GM23338 (cell line): ENCODE measurements at regions not wholly inside any gene's neighbourhood (a gene's known extent, or its start where the extent isn't known, plus 50 kb on each side); places are given as distances from the start of the nearest gene placed in this dataset.
A peak's percentile ranks its signal among the peaks of the same experiment; 100 is the strongest.

Experiments
- ATAC-seq: fragments of 200-7000 bp; cut with Tn5 transposase; 3 replicates; pipeline ENCODE4 v1.9.1; 2020
- DNase-seq: peaks from one replicate; pipeline ENCODE4 v3.0.0-alpha.2; 2015; ENCODE audit warnings: low spot score
- H2AFZ ChIP-seq: fragments of 200-600 bp; sonication (generic); 2 replicates; pipeline ENCODE4 v1.8.0; 2016; ENCODE audit warnings: antibody characterized with exemption, mild to moderate bottlenecking, moderate library complexity
- H3F3A ChIP-seq: fragments of 200-600 bp; sonication (generic); replicated peaks from 2 replicates; pipeline ENCODE4 v1.8.0; 2017; ENCODE audit warnings: antibody characterized with exemption, mixed run types, low read depth
- H3K27ac ChIP-seq: fragments of 200-600 bp; sonication (generic); 2 replicates; pipeline ENCODE4 v1.6.1; 2016; ENCODE audit warnings: low read depth
- H3K27me3 ChIP-seq: fragments of 200-600 bp; sonication (generic); 2 replicates; pipeline ENCODE4 v1.8.0; 2016; ENCODE audit warnings: mild to moderate bottlenecking, mixed run types, moderate library complexity; ENCODE audit not compliant: insufficient read depth
- H3K36me3 ChIP-seq: fragments of 200-600 bp; sonication (generic); 2 replicates; pipeline ENCODE4 v1.8.0; 2016; ENCODE audit warnings: mild to moderate bottlenecking; ENCODE audit not compliant: insufficient read depth
- H3K4me1 ChIP-seq: fragments of 200-600 bp; sonication (generic); 2 replicates; pipeline ENCODE4 v1.8.0; 2016; ENCODE audit warnings: mild to moderate bottlenecking, moderate library complexity; ENCODE audit not compliant: insufficient read depth
- H3K4me2 ChIP-seq: fragments of 200-600 bp; sonication (generic); 2 replicates; pipeline ENCODE4 v1.7.1; 2017; ENCODE audit warnings: mixed run types
- H3K4me3 ChIP-seq: fragments of 200-600 bp; sonication (generic); 2 replicates; pipeline ENCODE4 v1.6.1; 2016; ENCODE audit warnings: mixed run types
- H3K79me2 ChIP-seq: fragments of 200-600 bp; sonication (generic); replicated peaks from 2 replicates; pipeline ENCODE4 v1.8.0; 2017; ENCODE audit warnings: mild to moderate bottlenecking; ENCODE audit not compliant: insufficient read depth
- H3K9me2 ChIP-seq: fragments of 200-600 bp; sonication (generic); 2 replicates; pipeline ENCODE4 v1.8.0; 2017; ENCODE audit not compliant: insufficient read depth
- H4K20me1 ChIP-seq: fragments of 200-600 bp; sonication (generic); replicated peaks from 2 replicates; pipeline ENCODE4 v1.8.0; 2017; ENCODE audit warnings: mild to moderate bottlenecking; ENCODE audit not compliant: insufficient read depth
- H3K27ac Mint-ChIP-seq: 2 replicates; pipeline ENCODE4 v1.8.0; 2020; ENCODE audit warnings: inconsistent platforms, mild to moderate bottlenecking, moderate library complexity, mixed read lengths
- H3K27me3 Mint-ChIP-seq: 3 replicates; pipeline ENCODE4 v1.8.0; 2022; ENCODE audit warnings: low read depth, mild to moderate bottlenecking, moderate library complexity, mixed read lengths, inconsistent platforms; ENCODE audit not compliant: insufficient read depth, poor library complexity
- H3K36me3 Mint-ChIP-seq: 3 replicates; pipeline ENCODE4 v1.8.0; 2021; ENCODE audit warnings: low read depth, mild to moderate bottlenecking, inconsistent platforms, moderate library complexity, mixed read lengths
- H3K4me1 Mint-ChIP-seq: 3 replicates; pipeline ENCODE4 v1.8.0; 2020; ENCODE audit warnings: mild to moderate bottlenecking, inconsistent platforms, mixed read lengths
- H3K4me3 Mint-ChIP-seq: 3 replicates; pipeline ENCODE4 v1.8.0; 2021; ENCODE audit warnings: moderate library complexity, mild to moderate bottlenecking, inconsistent platforms, mixed read lengths
- H3K9me3 Mint-ChIP-seq: 3 replicates; pipeline ENCODE4 v1.8.0; 2020; ENCODE audit warnings: moderate library complexity, mild to moderate bottlenecking, inconsistent platforms, mixed read lengths
- CREB1 ChIP-seq: fragments of 250-450 bp; sonication (Bioruptor Pico); IDR thresholded peaks from 2 replicates; pipeline ENCODE4 v1.5.0; 2020; ENCODE audit warnings: low read depth, mild to moderate bottlenecking, moderate library complexity
- EZH2 ChIP-seq: fragments of 200-600 bp; sonication (generic); IDR thresholded peaks from one replicate; pipeline ENCODE4 v1.8.0; 2017; ENCODE audit warnings: antibody characterized with exemption, mild to moderate bottlenecking, low read depth; ENCODE audit not compliant: unreplicated experiment
- JUNB ChIP-seq: IDR thresholded peaks from one replicate; pipeline ENCODE4 v1.6.1; 2016; ENCODE audit warnings: antibody characterized with exemption; ENCODE audit not compliant: unreplicated experiment
- NANOG ChIP-seq: IDR thresholded peaks from 2 replicates; pipeline ENCODE4 v1.6.1; 2016; ENCODE audit warnings: antibody characterized with exemption, borderline replicate concordance
- POLR2AphosphoS5 ChIP-seq: IDR thresholded peaks from 2 replicates; pipeline ENCODE4 v1.6.1; 2016; ENCODE audit warnings: antibody characterized with exemption, low read depth
- STAT1 ChIP-seq: IDR thresholded peaks from one replicate; pipeline ENCODE4 v1.6.1; 2016; ENCODE audit warnings: antibody characterized with exemption; ENCODE audit not compliant: unreplicated experiment
- ZNF114 ChIP-seq: fragments of 250-450 bp; sonication (Bioruptor Pico); IDR thresholded peaks from 2 replicates; pipeline ENCODE4 v1.5.0; 2020; ENCODE audit warnings: mild to moderate bottlenecking, moderate library complexity
- ZNF331 ChIP-seq: fragments of 250-450 bp; sonication (Bioruptor Pico); IDR thresholded peaks from 2 replicates; pipeline ENCODE4 v1.5.0; 2020; ENCODE audit warnings: low read depth, mild to moderate bottlenecking, moderate library complexity
- TF ChIP-seq, protein P1 (sequence below): fragments of 250-450 bp; sonication (Bioruptor Pico); IDR thresholded peaks from 2 replicates; pipeline ENCODE4 v1.5.0; 2020; ENCODE audit warnings: mild to moderate bottlenecking, moderate library complexity
- TF ChIP-seq, protein P2 (sequence below): IDR thresholded peaks from one replicate; pipeline ENCODE4 v1.6.1; 2018; ENCODE audit warnings: antibody characterized with exemption; ENCODE audit not compliant: unreplicated experiment

GRCh38 chr14:31932675-31933074, 144.4 kb upstream of the ARHGAP5 start:
- Histone ChIP-seq H3K4me3 (no peak overlapping the region), H3K9me2 (no peaks in the 10 kb centered on the region), H3K27ac (no peak overlapping the region), H3F3A (no peaks in the 10 kb centered on the region), H3K4me2 (no peak overlapping the region), H3K79me2 (no peaks in the 10 kb centered on the region), H2AFZ (0 out of 2 replicates have a peak overlapping the region, but pooled peaks have one; percentile 39), H3K36me3 (no peaks in the 10 kb centered on the region), H4K20me1 (no peaks in the 10 kb centered on the region), H3K4me1 (peaks cover 20% of the 10 kb centered on the region), H3K27me3 (no peaks in the 10 kb centered on the region)
- Mint-ChIP-seq H3K27me3 (no peaks in the 10 kb centered on the region), H3K4me3 (no peak overlapping the region), H3K36me3 (no peaks in the 10 kb centered on the region), H3K4me1 (peaks cover 38% of the 10 kb centered on the region), H3K27ac (no peak overlapping the region), H3K9me3 (no peaks in the 10 kb centered on the region)
- peak; percentile 59 for ATAC-seq
- DNase-seq, result peak; percentile 23
- TF ChIP-seq POLR2AphosphoS5 (no peak), JUNB (no peak), ZNF114 (CRISPR knock-in tag) (no peak), NANOG (no peak), CREB1 (no peak), EZH2 (no peak), ZNF331 (no peak), STAT1 (no peak)
- TF ChIP-seq, protein P1, sequence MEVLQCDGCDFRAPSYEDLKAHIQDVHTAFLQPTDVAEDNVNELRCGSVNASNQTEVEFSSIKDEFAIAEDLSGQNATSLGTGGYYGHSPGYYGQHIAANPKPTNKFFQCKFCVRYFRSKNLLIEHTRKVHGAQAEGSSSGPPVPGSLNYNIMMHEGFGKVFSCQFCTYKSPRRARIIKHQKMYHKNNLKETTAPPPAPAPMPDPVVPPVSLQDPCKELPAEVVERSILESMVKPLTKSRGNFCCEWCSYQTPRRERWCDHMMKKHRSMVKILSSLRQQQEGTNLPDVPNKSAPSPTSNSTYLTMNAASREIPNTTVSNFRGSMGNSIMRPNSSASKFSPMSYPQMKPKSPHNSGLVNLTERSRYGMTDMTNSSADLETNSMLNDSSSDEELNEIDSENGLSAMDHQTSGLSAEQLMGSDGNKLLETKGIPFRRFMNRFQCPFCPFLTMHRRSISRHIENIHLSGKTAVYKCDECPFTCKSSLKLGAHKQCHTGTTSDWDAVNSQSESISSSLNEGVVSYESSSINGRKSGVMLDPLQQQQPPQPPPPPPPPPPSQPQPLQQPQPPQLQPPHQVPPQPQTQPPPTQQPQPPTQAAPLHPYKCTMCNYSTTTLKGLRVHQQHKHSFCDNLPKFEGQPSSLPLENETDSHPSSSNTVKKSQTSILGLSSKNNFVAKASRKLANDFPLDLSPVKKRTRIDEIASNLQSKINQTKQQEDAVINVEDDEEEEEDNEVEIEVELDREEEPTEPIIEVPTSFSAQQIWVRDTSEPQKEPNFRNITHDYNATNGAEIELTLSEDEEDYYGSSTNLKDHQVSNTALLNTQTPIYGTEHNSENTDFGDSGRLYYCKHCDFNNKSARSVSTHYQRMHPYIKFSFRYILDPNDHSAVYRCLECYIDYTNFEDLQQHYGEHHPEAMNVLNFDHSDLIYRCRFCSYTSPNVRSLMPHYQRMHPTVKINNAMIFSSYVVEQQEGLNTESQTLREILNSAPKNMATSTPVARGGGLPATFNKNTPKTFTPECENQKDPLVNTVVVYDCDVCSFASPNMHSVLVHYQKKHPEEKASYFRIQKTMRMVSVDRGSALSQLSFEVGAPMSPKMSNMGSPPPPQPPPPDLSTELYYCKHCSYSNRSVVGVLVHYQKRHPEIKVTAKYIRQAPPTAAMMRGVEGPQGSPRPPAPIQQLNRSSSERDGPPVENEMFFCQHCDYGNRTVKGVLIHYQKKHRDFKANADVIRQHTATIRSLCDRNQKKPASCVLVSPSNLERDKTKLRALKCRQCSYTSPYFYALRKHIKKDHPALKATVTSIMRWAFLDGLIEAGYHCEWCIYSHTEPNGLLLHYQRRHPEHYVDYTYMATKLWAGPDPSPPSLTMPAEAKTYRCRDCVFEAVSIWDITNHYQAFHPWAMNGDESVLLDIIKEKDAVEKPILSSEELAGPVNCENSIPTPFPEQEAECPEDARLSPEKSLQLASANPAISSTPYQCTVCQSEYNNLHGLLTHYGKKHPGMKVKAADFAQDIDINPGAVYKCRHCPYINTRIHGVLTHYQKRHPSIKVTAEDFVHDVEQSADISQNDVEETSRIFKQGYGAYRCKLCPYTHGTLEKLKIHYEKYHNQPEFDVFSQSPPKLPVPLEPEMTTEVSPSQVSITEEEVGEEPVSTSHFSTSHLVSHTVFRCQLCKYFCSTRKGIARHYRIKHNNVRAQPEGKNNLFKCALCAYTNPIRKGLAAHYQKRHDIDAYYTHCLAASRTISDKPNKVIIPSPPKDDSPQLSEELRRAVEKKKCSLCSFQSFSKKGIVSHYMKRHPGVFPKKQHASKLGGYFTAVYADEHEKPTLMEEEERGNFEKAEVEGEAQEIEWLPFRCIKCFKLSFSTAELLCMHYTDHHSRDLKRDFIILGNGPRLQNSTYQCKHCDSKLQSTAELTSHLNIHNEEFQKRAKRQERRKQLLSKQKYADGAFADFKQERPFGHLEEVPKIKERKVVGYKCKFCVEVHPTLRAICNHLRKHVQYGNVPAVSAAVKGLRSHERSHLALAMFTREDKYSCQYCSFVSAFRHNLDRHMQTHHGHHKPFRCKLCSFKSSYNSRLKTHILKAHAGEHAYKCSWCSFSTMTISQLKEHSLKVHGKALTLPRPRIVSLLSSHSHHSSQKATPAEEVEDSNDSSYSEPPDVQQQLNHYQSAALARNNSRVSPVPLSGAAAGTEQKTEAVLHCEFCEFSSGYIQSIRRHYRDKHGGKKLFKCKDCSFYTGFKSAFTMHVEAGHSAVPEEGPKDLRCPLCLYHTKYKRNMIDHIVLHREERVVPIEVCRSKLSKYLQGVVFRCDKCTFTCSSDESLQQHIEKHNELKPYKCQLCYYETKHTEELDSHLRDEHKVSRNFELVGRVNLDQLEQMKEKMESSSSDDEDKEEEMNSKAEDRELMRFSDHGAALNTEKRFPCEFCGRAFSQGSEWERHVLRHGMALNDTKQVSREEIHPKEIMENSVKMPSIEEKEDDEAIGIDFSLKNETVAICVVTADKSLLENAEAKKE (CRISPR knock-in tag), result no peak; the same call in 1 of the 2 replicates
- TF ChIP-seq, protein P2, sequence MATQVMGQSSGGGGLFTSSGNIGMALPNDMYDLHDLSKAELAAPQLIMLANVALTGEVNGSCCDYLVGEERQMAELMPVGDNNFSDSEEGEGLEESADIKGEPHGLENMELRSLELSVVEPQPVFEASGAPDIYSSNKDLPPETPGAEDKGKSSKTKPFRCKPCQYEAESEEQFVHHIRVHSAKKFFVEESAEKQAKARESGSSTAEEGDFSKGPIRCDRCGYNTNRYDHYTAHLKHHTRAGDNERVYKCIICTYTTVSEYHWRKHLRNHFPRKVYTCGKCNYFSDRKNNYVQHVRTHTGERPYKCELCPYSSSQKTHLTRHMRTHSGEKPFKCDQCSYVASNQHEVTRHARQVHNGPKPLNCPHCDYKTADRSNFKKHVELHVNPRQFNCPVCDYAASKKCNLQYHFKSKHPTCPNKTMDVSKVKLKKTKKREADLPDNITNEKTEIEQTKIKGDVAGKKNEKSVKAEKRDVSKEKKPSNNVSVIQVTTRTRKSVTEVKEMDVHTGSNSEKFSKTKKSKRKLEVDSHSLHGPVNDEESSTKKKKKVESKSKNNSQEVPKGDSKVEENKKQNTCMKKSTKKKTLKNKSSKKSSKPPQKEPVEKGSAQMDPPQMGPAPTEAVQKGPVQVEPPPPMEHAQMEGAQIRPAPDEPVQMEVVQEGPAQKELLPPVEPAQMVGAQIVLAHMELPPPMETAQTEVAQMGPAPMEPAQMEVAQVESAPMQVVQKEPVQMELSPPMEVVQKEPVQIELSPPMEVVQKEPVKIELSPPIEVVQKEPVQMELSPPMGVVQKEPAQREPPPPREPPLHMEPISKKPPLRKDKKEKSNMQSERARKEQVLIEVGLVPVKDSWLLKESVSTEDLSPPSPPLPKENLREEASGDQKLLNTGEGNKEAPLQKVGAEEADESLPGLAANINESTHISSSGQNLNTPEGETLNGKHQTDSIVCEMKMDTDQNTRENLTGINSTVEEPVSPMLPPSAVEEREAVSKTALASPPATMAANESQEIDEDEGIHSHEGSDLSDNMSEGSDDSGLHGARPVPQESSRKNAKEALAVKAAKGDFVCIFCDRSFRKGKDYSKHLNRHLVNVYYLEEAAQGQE, result no peak
